ENCODE measurements at regions not wholly inside any gene's neighbourhood (a gene's known extent, or its start where the extent isn't known, plus 50 kb on each side); places are given as distances from the start of the nearest gene placed in this dataset.

DNA sequence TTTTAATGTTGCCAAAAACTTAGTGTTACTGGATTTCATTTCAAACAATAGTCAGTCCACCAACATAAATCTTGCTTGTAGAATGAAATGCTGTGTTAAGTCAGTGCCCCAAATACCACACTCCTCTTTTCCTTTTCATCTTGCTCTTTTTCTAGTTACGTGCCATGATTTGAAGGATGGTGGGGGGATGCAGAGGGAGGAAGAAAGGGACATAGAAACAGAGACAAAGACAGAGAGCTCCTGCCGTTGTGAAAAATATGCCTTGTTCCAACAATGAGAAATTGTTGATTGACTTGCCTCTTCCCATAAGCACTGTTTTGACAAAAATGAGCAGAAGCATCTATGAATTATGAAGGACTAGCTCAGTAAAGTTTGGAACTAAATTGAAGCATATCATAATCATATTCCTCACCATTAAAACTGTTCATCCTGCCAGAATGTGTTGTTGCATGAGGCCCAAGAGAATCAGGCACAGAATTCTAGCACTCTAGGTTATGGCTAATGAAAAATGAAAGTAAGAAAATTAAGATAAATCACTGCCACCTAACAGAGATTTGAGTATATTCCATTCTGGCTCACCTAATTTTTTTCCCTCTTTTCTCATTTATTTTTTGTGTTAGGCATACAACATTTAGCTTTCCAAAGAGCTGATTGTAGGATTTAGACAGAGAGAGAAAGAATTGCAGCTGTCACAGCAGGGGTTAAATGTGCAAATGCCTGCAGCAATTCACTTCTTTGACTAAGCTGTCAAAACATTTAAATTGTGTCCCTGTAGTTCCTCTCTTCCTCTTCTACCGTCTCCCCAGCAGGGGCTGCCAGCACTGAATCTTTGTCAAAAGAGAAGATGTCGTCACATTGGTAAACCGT, 111.6 kb upstream of the PTPN13 start:
- TF ChIP-seq POLR2AphosphoS5 (IDR thresholded peaks at IDR 0.05; ENCODE audit: low read depth, low read length) (no peak), POLR2A (IDR thresholded peaks at IDR 0.05; ENCODE audit: low read depth, low read length) (no peak)
